Upper lobe of left lung (tissue), 6 donors: ENCODE measurements at regions not wholly inside any gene's neighbourhood (a gene's known extent, or its start where the extent isn't known, plus 50 kb on each side); places are given as distances from the start of the nearest gene placed in this dataset.

Experiments used
- ATAC-seq, 2 donors: fragments of 200-7000 bp; cut with Tn5 transposase; one replicate each; pipeline ENCODE4 v1.9.1; 2022; ENCODE audit warnings: mild to moderate bottlenecking in 2 of 2, moderate library complexity in 2 of 2; ENCODE audit not compliant: low FRiP score in 2 of 2
- DNase-seq, 2 donors: peaks; one replicate each; pipeline ENCODE4 v3.0.0-alpha.2; 2019 to 2020
- H3K27ac ChIP-seq, 4 donors: fragments of 200-600 bp; sonication (generic); one replicate each; pipeline ENCODE4 v1.5.1; 2016 to 2019
- H3K27me3 ChIP-seq, 4 donors: fragments of 200-600 bp; sonication (generic); one replicate each; pipeline ENCODE4 v1.5.1; 2017 to 2019
- H3K36me3 ChIP-seq, 4 donors: fragments of 200-600 bp; sonication (generic); one replicate each; pipeline ENCODE4 v1.5.1; 2016 to 2019
- H3K4me1 ChIP-seq, 4 donors: fragments of 200-600 bp; sonication (generic); one replicate each; pipeline ENCODE4 v1.5.1; 2018 to 2019
- H3K4me3 ChIP-seq, 4 donors: fragments of 200-600 bp; sonication (generic); one replicate each; pipeline ENCODE4 v1.5.1; 2017 to 2019; ENCODE audit warnings: mild to moderate bottlenecking in 2 of 4, moderate library complexity in 1 of 4
- H3K9me3 ChIP-seq, 4 donors: fragments of 200-600 bp; sonication (generic); one replicate each; pipeline ENCODE4 v1.5.1; 2018 to 2019
- CTCF ChIP-seq, 6 experiments: fragments of 450-650 bp in 4 of 6; fragments of 200-600 bp in 2 of 6; sonication (generic) in 2 of 6; IDR thresholded peaks; one replicate each; pipeline ENCODE4 v1.5.1; 2016 to 2019; ENCODE audit warnings: antibody characterized with exemption in 6 of 6
- EP300 ChIP-seq, 4 donors: sonication (generic); formaldehyde crosslinking; IDR thresholded peaks; one replicate each; pipeline ENCODE4 v1.5.1; 2017; ENCODE audit warnings: antibody characterized with exemption in 4 of 4, control low read depth in 2 of 4
- POLR2A ChIP-seq, 4 donors: fragments of 450-650 bp; IDR thresholded peaks; one replicate each; pipeline ENCODE4 v1.5.1; 2016 to 2017; ENCODE audit warnings: antibody characterized with exemption in 4 of 4, mild to moderate bottlenecking in 2 of 4
- POLR2AphosphoS5 ChIP-seq, 2 donors: sonication (generic); formaldehyde crosslinking; IDR thresholded peaks; one replicate each; pipeline ENCODE4 v1.5.1; 2017; ENCODE audit warnings: antibody characterized with exemption in 2 of 2
- WGBS, 2 donors: methylation state at CpG; one replicate each; pipeline ENCODE4 v1.1.5; 2017 to 2018; 5-methylcytosine and 5-hydroxymethylcytosine counted together
- donor health status: DM: no; HTN: no; CAD: no; lungs with moderate emphysema.
- donor health status: DM: no; HTN: yes; CAD: no; lungs with severe emphysema.

GRCh38 chr14:44131861-44132260 is 375.2 kb downstream of the FSCB start:
- no peaks in the 10 kb centered on the region for H3K9me3 ChIP-seq
- no peak for TF ChIP-seq EP300 (IDR thresholded peaks at IDR 0.05)
- no peak for TF ChIP-seq CTCF (IDR thresholded peaks at IDR 0.05)
- TF ChIP-seq POLR2AphosphoS5 (IDR thresholded peaks at IDR 0.05), result no peak
- no peak for TF ChIP-seq POLR2A (IDR thresholded peaks at IDR 0.05)
- no peak overlapping the region for H3K27ac ChIP-seq
- H3K4me3 ChIP-seq, result no peak overlapping the region
- no peaks in the 10 kb centered on the region for H3K4me1 ChIP-seq
- no peaks in the 10 kb centered on the region for H3K36me3 ChIP-seq
- H3K27me3 ChIP-seq, result no peaks in the 10 kb centered on the region
- DNase-seq (no peak), ATAC-seq (no peak)
- 59 to 76% methylated on average over 1 of the region's 1 CpG for WGBS, 2 donors

GRCh38 chr14:44113769-44114730 is 393.0 kb downstream of the FSCB start:
- WGBS, 2 donors, result 80 to 84% methylated on average over 7 of the region's 7 CpGs
- no peaks in the 10 kb centered on the region for H3K27me3 ChIP-seq
- no peak overlapping the region for H3K27ac ChIP-seq
- peaks cover 0 to 7% (median 0%) of the 10 kb centered on the region in 4 donors for H3K9me3 ChIP-seq
- ATAC-seq (no peak), DNase-seq (no peak)
- no peaks in the 10 kb centered on the region for H3K4me1 ChIP-seq
- no peak overlapping the region for H3K4me3 ChIP-seq
- no peak for TF ChIP-seq POLR2A (IDR thresholded peaks at IDR 0.05)
- TF ChIP-seq CTCF (IDR thresholded peaks at IDR 0.05), result no peak
- no peak for TF ChIP-seq EP300 (IDR thresholded peaks at IDR 0.05)
- TF ChIP-seq POLR2AphosphoS5 (IDR thresholded peaks at IDR 0.05), result no peak
- no peaks in the 10 kb centered on the region for H3K36me3 ChIP-seq

DNA sequence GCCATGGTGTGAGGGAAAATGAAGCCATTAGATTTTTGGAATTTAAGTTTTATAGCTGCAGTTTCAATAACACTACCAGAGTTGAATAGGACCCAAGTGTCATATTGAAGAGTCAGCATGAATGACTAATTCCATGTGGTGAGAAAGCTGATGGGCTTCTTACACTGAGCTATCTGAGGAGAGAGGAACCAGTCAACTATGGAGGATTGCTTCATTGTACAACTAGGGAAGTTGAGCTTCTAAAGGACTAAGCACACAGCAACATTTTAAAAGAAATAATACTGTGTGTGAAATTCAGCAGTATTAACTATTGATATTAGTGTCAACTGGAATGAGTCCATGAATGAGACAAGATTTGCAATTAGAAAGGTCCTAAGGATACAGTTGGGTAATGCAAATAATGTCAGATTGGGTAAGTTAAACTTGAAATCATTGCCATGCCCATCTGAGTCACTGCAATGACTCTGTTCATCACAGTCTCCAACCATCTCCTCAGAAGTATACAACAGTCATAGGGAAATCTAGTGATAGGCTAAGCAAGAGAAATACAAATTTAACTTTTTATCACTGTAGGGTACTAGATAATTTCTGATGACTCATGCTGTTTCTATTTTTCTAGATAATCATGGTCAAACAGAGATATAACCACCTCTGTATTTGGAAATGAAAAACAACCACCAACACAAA is 394.2 kb downstream of the FSCB start:
- DNase-seq, result no peak
- Histone ChIP-seq H3K9me3 (peaks cover 0 to 7% (median 0%) of the 10 kb centered on the region in 4 donors), H3K4me3 (no peak overlapping the region), H3K27me3 (no peaks in the 10 kb centered on the region), H3K4me1 (no peaks in the 10 kb centered on the region), H3K27ac (no peak overlapping the region), H3K36me3 (no peaks in the 10 kb centered on the region)
- TF ChIP-seq POLR2AphosphoS5 (IDR thresholded peaks at IDR 0.05) (no peak), CTCF (IDR thresholded peaks at IDR 0.05) (no peak), POLR2A (IDR thresholded peaks at IDR 0.05) (no peak), EP300 (IDR thresholded peaks at IDR 0.05) (no peak)
- no peak for ATAC-seq

- Histone ChIP-seq H3K9me3 (peaks cover 0 to 13% (median 0%) of the 10 kb centered on the region in 4 donors), H3K4me3 (no peak overlapping the region), H3K36me3 (no peaks in the 10 kb centered on the region), H3K27ac (no peak overlapping the region), H3K4me1 (no peaks in the 10 kb centered on the region), H3K27me3 (no peaks in the 10 kb centered on the region)
- DNase-seq (no peak), ATAC-seq (no peak)
- WGBS, 2 donors, result 90% methylated on average over 1 of the region's 1 CpG
- TF ChIP-seq POLR2AphosphoS5 (IDR thresholded peaks at IDR 0.05), result no peak
- TF ChIP-seq EP300 (IDR thresholded peaks at IDR 0.05), result no peak
- no peak for TF ChIP-seq CTCF (IDR thresholded peaks at IDR 0.05)
- no peak for TF ChIP-seq POLR2A (IDR thresholded peaks at IDR 0.05)
Observed at GRCh38 chr14:44109036-44109435, 398.0 kb downstream of the FSCB start.
